ENCODE measurements at regions not wholly inside any gene's neighbourhood (a gene's known extent, or its start where the extent isn't known, plus 50 kb on each side); places are given as distances from the start of the nearest gene placed in this dataset.

- FAIRE-seq: no peak
- CTCF ChIA-PET: interaction anchor here (0.9 to 2.8 kb wide), 5 partner anchors 10 to 194 kb away, joined by 3 to 12 read pairs (median 6); no protein-coding TSS in a partner anchor
Observed at GRCh38 chr1:203935321-203935720, 73.9 kb downstream of the SNRPE start.

GRCh38 chr1:203937678-203938330 lies 76.4 kb downstream of the SNRPE start:
- Histone ChIP-seq H3K4me2 (ENCODE audit: insufficient read depth, low read length) (no peak overlapping the region), H3K36me3 (ENCODE audit: control insufficient read depth in 2 of 2, extremely low read depth in 1 of 2, insufficient read depth in 2 of 2, low read length in 2 of 2) (no peaks in the 10 kb centered on the region), H3K9me1 (replicated peaks; ENCODE audit: control insufficient read depth, extremely low read depth, insufficient read depth, low read length) (no peaks in the 10 kb centered on the region), H3K4me1 (ENCODE audit: control insufficient read depth, extremely low read depth, insufficient read depth, low read length) (no peaks in the 10 kb centered on the region), H3K4me3 (replicated peaks in 1 of 3; ENCODE audit: insufficient read depth in 1 of 3, low read depth in 1 of 3, low read length in 3 of 3) (no peak overlapping the region), H3K79me2 (ENCODE audit: control insufficient read depth, insufficient read depth, low read length) (no peaks in the 10 kb centered on the region), H3K9me3 (replicated peaks; ENCODE audit: control insufficient read depth, insufficient read depth, low read length) (no peaks in the 10 kb centered on the region), H3K27me3 (ENCODE audit: control insufficient read depth in 2 of 2, insufficient read depth in 2 of 2, low read length in 2 of 2) (peaks cover 12 to 16% of the 10 kb centered on the region in 2 experiments), H2AFZ (ENCODE audit: low read depth, low read length) (no peak overlapping the region), H4K20me1 (replicated peaks; ENCODE audit: control insufficient read depth, extremely low read depth, insufficient read depth, low read length) (no peaks in the 10 kb centered on the region), H3K27ac (ENCODE audit: insufficient read depth, low read depth, low read length) (no peak overlapping the region), H3K9ac (replicated peaks; ENCODE audit: extremely low read depth, insufficient read depth, low read length) (no peak overlapping the region)
- FAIRE-seq (no peak), DNase-seq (ENCODE audit: low read depth, low spot score) (no peak)
- dilution Hi-C loops (cut with MboI; ENCODE audit: extremely low pct_ligation_motif_present, low sequenced_read_pairs) (no loop called here), intact Hi-C loops (cut with micrococcal nuclease) (no loop called here)
- BruUV-seq (replicated peaks): no TSS peak
- CTCF ChIA-PET: interaction anchor here (0.8 to 1.0 kb wide), 2 partner anchors 10 to 16 kb away, joined by 3 to 4 read pairs; no protein-coding TSS in a partner anchor
- POLR2A ChIA-PET: no interaction called here
- TF ChIP-seq EZH2 (IDR thresholded peaks at IDR 0.05; ENCODE audit: borderline replicate concordance, low read depth, low read length, severe bottlenecking) (no peak), POLR2AphosphoS5 (IDR thresholded peaks at IDR 0.05; ENCODE audit: insufficient read depth, low read depth, low read length) (no peak), GATA2 (IDR thresholded peaks at IDR 0.05; ENCODE audit: insufficient read depth, insufficient read length, low read depth, low read length) (no peak), POLR2A (IDR thresholded peaks at IDR 0.05; ENCODE audit: low read depth, low read length) (no peak), MAX (IDR thresholded peaks at IDR 0.05; ENCODE audit: insufficient read depth, insufficient read length) (no peak), JUN (IDR thresholded peaks at IDR 0.05; ENCODE audit: borderline replicate concordance, insufficient read depth, insufficient read length, low read depth) (no peak), CTCF (IDR thresholded peaks at IDR 0.05; ENCODE audit: extremely low read depth in 1 of 2, insufficient read depth in 1 of 2, low read depth in 1 of 2, low read length in 2 of 2) (no peak), FOS (IDR thresholded peaks at IDR 0.05; ENCODE audit: borderline replicate concordance, insufficient read depth, low read length) (no peak), MYC (IDR thresholded peaks at IDR 0.05; ENCODE audit: low read depth, low read length) (no peak)

More at GRCh38 chr1:203935321-203935720, 73.9 kb downstream of the SNRPE start:
- Histone ChIP-seq H2AFZ (ENCODE audit: low read depth, low read length) (no peak overlapping the region), H4K20me1 (replicated peaks; ENCODE audit: control insufficient read depth, extremely low read depth, insufficient read depth, low read length) (no peaks in the 10 kb centered on the region), H3K4me1 (ENCODE audit: control insufficient read depth, extremely low read depth, insufficient read depth, low read length) (no peaks in the 10 kb centered on the region), H3K36me3 (ENCODE audit: control insufficient read depth in 2 of 2, extremely low read depth in 1 of 2, insufficient read depth in 2 of 2, low read length in 2 of 2) (no peaks in the 10 kb centered on the region), H3K9me3 (replicated peaks; ENCODE audit: control insufficient read depth, insufficient read depth, low read length) (no peaks in the 10 kb centered on the region), H3K9ac (replicated peaks; ENCODE audit: extremely low read depth, insufficient read depth, low read length) (no peak overlapping the region), H3K27ac (ENCODE audit: insufficient read depth, low read depth, low read length) (no peak overlapping the region), H3K9me1 (replicated peaks; ENCODE audit: control insufficient read depth, extremely low read depth, insufficient read depth, low read length) (no peaks in the 10 kb centered on the region), H3K4me2 (ENCODE audit: insufficient read depth, low read length) (no peak overlapping the region), H3K4me3 (replicated peaks in 1 of 3; ENCODE audit: insufficient read depth in 1 of 3, low read depth in 1 of 3, low read length in 3 of 3) (no peak overlapping the region), H3K79me2 (ENCODE audit: control insufficient read depth, insufficient read depth, low read length) (no peaks in the 10 kb centered on the region), H3K27me3 (ENCODE audit: control insufficient read depth in 2 of 2, insufficient read depth in 2 of 2, low read length in 2 of 2) (peaks cover 4 to 15% of the 10 kb centered on the region in 2 experiments)
- no peak for DNase-seq (ENCODE audit: low read depth, low spot score)
- TF ChIP-seq POLR2A (IDR thresholded peaks at IDR 0.05; ENCODE audit: low read depth, low read length) (no peak), EZH2 (IDR thresholded peaks at IDR 0.05; ENCODE audit: borderline replicate concordance, low read depth, low read length, severe bottlenecking) (no peak)
- intact Hi-C loops (cut with micrococcal nuclease): no loop called here
- BruUV-seq (replicated peaks): no TSS peak
- dilution Hi-C loops (cut with MboI; ENCODE audit: extremely low pct_ligation_motif_present, low sequenced_read_pairs): no loop called here
- POLR2A ChIA-PET: no interaction called here
